Activated CD4-positive, alpha-beta T cell treated with anti-CD3 and anti-CD28 coated beads, Interleukin-2, amount 50 U/mL, for 16 hours (primary cell): ENCODE measurements at regions not wholly inside any gene's neighbourhood (a gene's known extent, or its start where the extent isn't known, plus 50 kb on each side); places are given as distances from the start of the nearest gene placed in this dataset.
"Not testable (repeated sequence)": the region's sequence is repeated elsewhere in the genome, so short reads cannot be mapped to it uniquely, and the experiment has no call there.

ENCODE experiments used
- DNase-seq: peaks from one replicate; pipeline ENCODE4 v3.0.0-alpha.2; 2020

DNA sequence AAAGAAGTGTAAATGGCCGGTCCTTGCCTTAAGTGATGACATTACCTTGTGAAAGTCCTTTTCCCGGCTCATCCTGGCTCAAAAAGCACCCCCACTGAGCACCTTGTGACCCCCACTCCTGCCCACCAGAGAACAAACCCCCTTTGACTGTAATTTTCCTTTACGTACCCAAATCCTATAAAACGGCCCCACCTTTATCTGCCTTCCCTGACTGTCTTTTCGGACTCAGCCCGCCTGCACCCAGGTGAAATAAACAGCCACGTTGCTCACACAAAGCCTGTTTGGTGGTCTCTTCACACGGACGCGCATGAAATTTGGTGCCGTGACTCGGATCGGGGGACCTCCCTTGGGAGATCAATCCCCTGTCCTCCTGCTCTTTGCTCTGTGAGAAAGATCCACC lies 112.4 kb downstream of the NPY start:
- not testable (repeated sequence) for DNase-seq

- peak; percentile 18 for DNase-seq
These were observed 117.9 kb downstream of the NPY start for GRCh38 chr7:24401628-24402593.

GRCh38 chr7:24402655-24403054 lies 118.7 kb downstream of the NPY start:
- DNase-seq = no peak

DNA sequence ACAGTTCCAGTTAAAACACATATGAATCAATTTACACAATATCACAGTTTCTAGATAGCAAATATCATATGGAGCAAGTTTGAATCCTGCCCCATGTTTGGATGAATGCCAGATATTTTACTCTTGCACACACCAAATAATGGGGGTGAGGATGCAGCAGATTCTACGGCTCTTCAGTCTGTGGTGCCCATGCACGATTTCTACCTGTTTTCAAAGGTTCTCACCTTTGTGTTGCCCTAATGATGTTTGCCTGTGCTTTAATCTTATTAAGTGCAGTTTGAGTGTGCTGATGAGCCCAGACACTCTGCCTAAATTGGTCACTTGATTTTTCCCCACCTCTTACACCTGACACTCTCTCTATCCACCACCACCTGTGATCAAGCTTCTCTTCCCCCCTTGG lies 119.6 kb downstream of the NPY start:
- no peak for DNase-seq

DNA sequence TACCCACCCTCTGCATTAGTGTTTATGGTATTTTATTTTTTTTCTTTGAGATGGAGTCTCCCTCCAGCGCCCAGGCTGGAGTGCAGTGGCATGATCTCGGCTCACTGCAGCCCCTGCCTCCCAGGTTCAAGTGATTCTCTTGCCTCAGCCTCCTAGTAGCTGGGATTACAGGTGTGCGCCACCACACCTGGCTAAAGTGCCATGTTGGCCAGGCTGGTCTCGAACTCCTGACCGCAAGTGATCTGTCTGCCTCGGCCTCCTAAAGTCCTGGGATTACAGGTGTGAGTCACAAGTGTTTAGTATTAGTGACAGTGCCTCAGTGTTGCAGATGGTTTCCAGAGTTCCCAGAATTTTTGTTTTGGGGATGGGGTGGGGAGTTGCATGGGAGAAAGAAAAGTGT lies 120.3 kb downstream of the NPY start:
- DNase-seq = no peak

DNA sequence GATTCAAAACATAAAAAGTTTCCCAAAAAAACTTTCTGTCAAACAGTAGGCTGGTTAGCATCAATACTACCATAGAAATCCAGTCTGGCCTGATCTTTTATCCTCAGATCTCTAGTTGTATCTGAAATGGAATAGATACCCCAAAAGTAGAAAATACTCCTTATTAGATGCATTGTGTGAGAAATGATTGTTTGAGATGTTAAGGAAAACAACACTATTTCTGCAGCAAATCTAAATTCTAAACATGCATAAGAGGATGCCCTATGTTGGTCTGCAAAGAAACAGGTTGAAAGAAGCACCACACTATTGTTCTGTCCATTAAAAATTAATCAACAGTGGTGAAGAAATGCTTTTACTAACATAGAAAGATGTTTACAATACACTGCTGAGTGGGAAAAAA lies 121.0 kb downstream of the NPY start:
- no peak for DNase-seq

DNA sequence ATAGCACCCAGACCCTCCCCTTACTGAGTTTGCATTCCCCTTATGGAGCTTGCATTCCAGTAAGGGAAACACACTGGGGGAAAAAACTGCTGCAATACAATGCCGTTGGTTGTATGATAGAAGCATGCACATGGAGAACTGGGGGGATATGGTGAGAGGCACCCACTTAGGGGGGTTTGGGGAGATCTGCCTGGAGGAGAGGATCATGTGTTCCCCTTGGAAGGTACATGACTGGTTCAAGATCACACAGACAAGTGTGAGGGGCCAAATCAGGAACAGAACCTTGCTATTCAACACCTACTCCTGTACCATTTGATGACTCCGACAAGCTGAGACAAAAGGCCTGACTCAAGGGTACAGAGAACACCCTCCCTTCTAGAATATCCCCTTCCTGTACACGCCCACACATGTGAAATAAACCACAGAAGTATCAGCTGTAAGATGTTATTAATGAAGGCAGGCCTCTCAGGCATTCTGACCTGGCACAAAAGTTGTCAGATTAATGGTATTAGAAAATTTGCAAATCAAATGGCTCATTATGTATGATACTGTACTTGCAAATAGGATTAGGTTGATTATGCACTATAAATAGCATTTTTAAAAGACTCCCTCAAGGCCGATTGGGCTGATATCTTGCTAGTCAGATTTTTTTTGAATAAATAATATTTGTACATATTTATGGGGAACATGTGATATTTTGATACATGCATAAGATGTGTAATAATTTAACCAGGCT lies 122.2 kb downstream of the NPY start:
- no peak for DNase-seq

DNA sequence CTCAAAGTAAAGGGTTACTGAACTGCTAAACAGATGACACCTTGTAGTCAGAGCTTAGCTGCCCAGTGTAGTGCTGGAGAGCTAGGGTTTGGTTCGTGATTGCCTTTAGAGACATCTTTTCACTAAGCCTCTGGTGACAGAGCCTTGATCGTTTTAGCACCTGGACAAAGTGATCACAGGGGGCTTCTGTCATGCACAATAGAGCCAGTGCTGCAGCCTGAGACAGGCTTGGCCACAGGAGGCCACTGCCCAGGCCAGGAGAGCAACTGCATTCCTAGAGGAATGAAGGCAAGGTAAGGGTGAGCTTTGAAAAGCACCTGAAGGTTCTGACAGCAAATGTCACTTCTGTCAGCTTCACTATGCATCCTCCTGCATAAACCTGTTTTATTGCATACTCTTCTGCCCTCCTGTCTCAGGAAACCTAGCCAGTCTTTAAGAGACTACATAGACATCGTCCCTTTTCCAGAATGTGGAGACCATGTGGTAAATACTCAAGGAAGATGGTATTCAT lies 122.9 kb downstream of the NPY start:
- no peak for DNase-seq

DNA sequence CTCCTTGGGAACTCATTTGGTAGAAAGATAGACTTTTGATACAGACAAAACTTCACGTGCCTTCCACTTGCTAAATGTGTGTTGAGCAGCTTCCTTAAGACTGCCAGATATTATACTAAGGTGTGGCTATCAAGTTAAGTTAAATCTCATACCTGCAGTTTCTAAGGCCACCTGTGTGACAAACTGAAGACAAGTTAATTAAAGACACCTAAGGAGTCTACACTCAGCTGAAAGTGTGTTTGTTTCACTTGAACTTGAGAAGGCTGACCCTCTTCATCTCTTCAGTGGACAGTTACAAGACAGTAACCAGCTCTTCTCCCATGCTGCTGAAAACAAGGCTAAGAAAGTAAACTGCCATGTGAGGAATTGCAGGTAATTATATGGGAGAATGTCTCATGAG lies 124.0 kb downstream of the NPY start:
- DNase-seq = no peak

DNA sequence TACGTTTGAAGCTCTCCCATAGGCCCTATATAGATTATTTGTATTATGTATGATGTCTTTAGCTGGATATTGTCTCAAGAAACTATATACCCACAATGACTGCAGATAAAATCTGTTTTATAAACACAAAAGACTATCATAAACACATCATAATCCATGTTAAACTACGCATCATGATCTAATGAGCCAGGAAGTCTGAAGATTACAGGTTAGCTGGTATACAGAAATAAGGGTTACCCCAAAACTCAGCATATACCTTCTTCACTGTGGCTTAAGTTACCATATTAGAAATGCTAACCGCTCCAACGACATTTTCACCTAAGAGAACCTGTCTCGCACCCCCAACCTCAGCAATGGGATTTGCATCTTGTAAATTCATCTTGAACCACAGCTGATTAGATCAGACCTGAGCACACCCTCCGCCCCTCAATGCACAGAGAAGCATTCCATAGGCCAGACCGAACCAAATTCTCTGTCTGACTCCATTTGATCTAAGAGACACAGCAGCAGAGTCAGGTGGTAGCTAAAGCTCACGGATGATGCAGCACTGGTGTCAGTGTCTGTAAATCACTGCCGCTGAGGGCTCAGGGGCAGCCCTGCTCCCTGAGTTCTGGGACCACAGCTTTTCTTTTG lies 124.9 kb downstream of the NPY start:
- no peak for DNase-seq

DNA sequence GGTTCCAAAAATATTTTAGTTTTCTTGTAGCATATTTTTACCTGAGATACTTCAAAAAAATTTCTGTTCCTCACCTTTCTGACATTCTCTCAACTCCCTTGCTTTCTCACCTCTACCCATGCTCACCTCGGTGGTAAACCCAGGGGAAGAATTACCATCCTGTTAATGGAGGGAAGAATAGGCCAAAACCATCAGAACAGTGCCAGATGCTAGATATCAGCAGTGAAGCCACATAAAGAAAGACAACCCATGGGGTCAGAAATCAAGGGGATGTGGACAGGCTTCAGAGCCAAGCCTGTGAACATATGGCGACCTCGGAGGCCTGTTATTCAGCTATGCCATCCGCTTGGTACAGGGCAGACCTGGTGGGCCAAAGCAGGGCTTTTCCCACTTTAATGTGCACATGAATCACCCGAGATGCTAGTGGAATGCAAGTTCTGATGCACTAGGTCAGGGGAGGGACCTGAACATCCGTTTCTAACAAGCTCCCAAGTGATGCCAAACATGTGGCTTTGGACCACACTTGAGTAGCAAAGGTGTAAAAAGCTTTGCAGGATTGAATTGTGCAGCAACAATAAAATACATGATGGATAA lies 125.5 kb downstream of the NPY start:
- no peak for DNase-seq

DNA sequence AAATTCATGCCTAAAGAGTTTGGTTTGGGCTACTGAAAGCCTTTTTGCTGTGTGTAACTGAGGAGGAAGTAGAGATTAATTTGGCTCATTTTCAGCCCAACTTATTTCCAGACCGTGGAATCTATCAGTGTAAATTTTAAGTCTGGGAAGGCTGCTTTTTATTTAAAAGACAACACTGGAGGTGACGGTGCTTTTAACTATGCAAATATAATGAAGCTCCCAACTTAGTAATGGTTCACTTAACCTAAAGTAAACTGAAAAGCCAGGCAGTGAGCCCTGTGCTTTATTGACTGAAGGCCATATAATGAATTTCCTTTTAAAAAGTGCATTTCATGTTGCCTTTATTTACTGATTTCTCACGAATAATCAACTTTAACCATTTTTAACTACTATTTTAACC lies 127.2 kb downstream of the NPY start:
- no peak for DNase-seq

DNA sequence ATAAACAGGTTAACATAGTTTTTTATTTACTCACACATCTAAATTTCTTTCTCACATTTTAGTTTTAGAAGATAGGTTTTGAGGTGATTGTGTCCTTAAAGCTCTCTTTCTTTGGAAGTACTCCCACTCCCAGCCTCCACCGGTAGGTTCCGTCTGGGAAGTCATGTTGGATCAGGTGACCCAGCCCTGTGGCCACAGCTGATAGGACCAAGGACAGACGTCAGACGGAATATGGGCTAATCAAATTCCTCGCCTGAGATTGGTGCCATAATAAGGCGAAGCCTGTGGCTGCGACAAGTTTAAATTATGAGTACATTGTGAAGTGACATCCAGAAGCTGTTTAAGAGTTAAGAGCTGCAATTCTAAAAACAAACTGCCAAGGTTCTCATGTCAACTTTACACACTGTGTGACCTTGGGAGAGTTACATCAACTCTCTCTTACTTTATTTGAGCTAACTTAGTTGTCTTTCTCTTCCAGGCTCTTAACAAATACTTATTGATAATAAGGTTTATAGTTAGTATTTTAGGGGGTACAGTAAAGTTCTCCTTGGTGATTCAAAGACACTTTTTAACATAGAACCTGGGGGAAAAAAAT lies 133.6 kb downstream of the NPY start:
- DNase-seq = no peak

GRCh38 chr7:24419077-24419476 lies 135.1 kb downstream of the NPY start:
- no peak for DNase-seq

DNA sequence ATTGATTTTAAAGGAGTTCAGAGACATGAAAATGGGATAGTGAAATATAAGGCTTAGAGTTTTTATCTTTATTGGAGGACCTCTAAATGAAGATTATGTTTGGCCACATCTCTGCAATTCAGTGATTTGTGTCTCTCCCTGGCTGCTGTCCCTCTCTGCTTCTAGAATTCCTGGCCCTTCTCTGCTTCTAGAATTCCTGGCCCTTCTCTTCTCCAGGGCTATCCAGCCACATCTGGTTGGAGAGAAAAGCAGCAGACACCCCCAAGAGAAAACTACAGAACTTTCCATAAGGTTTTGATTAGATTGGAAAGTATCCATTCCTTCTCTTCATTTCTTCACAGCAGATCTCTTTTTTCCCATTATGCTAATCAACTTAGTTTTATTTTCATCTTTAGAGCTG lies 135.5 kb downstream of the NPY start:
- DNase-seq = no peak

DNA sequence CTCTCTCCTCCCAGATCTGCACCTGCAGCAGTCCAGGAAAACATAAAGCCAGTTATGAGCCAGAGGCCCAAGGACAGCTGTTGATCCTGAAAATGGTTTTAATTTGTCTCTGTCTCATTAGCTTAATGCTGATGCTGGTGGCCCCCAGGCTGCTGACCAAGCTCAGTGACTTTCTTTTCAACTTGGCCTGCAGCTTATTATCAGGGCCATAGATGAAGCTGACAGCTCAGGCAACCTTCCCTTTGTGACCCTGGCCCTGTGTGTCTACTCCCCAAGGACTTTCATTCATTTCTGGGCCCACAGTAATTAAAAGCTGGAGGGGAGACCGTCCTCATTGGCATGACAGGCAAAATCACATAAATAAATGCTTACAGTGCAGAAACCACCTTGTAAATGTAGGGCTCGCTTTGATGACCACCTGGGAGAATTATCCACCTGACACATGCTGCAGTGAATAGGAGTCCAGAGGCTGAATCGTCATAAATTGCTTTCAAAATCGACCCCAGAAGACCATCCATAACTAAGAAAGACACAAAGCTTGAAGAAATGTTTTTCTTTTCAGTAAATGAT lies 138.5 kb downstream of the NPY start:
- no peak for DNase-seq

GRCh38 chr7:24425664-24426063 lies 141.7 kb downstream of the NPY start:
- DNase-seq = no peak

DNA sequence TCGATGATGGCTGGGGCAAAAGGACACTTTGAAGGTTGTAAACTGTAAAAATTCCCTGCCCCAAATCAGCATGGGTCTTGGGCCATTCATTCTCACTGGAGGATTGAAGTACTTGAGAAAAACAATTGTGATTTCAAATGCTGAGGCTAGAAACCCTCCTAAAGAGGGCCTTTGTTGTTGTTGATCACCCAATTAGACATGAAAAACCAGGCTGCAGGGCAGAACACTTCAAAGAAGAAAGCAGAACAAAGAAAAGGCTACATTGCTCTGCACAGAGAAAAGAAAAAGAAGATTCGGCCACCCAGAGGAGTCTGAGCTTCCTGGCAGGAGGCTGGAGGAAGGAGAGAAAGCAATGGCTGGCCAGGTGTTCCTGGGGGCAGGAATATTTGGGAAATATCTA lies 143.1 kb downstream of the NPY start:
- DNase-seq = no peak

GRCh38 chr7:24428676-24429075 lies 144.6 kb upstream of the PALS2 start:
- no peak for DNase-seq

DNA sequence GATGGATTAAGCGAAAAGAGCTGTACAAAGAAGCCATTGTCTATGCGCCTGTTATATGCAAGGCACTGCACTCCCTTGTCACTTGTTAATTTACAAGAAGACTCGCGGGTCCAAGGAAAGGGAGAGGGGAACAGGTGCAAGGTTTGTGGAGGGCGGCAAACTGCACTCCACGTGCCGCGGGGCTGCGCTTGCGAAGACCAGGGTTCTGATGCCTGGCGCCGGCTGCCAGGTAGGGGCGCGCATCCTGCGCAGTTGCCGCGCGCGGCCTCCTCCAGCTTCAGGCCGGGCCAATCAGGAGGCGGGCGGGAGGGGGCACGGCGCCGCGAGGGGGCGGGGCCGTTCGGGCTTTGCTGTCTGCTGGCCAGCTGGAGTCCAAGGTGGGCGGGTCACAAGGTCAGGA lies 140.6 kb upstream of the PALS2 start:
- DNase-seq = no peak

DNA sequence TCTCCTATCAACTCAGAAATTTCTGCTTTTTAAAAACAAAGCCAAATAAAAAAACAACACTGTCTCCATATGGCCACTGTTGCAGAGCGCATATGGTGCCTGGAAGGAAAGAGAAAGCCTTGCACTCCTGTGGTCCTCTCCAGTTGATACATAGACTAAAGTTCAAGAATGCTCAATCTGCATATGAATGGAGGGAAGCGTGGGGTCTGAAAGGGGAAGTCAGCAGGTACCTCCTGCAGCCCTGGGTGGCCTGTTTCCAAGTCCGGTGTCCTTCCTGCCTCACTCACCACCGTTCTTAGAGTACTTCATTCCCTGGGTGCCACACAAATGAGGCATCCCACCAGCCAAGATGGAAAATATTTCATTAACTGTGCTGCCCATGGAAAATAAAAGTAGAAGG lies 138.3 kb upstream of the PALS2 start:
- DNase-seq = no peak
